Suppressor macrophage treated with lipopolysaccharide for 4 hours (primary cell): ENCODE measurements at regions not wholly inside any gene's neighbourhood (a gene's known extent, or its start where the extent isn't known, plus 50 kb on each side); places are given as distances from the start of the nearest gene placed in this dataset.
"Not testable (repeated sequence)": the region's sequence is repeated elsewhere in the genome, so short reads cannot be mapped to it uniquely, and the experiment has no call there.

Experiments used
- DNase-seq: peaks from one replicate; pipeline ENCODE4 v3.0.0-alpha.2; 2020

- not testable (repeated sequence) for DNase-seq
These were observed 4454.9 kb upstream of the TPTE start for GRCh38 chr21:6066320-6066985.

GRCh38 chr21:6068098-6068831 lies 4453.1 kb upstream of the TPTE start:
- DNase-seq: not testable (repeated sequence)

- not testable (repeated sequence) for DNase-seq
These were observed 4451.2 kb upstream of the TPTE start for GRCh38 chr21:6070213-6070612.

- not testable (repeated sequence) for DNase-seq
These were observed 4448.7 kb upstream of the TPTE start for GRCh38 chr21:6072691-6073090.

- DNase-seq: not testable (repeated sequence)
These were observed 4447.2 kb upstream of the TPTE start for GRCh38 chr21:6073993-6074705.

DNA sequence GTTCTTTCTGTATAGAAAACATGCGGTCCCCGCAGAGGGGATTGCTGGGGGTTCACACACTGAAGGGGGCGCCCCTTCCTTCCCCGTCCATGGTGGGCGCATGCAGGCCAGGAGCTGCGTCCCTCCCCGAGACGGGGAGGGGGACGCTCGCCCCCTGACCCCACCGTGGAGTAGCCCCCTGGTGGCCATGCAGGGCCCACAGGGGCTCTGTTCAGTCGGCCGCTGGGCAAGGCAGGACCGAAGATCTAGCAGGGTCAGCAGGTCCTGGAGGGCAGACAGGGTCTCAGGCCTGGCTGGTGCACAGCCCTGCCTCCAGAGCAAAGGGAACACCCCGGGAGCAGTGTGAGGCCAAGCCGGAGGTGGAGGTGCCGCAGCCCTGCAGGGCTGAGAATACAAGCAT lies 4446.4 kb upstream of the TPTE start:
- DNase-seq: not testable (repeated sequence)

- not testable (repeated sequence) for DNase-seq
These were observed 4445.7 kb upstream of the TPTE start for GRCh38 chr21:6075627-6076208.

- DNase-seq: not testable (repeated sequence)
These were observed 4444.0 kb upstream of the TPTE start for GRCh38 chr21:6077358-6077757.

DNA sequence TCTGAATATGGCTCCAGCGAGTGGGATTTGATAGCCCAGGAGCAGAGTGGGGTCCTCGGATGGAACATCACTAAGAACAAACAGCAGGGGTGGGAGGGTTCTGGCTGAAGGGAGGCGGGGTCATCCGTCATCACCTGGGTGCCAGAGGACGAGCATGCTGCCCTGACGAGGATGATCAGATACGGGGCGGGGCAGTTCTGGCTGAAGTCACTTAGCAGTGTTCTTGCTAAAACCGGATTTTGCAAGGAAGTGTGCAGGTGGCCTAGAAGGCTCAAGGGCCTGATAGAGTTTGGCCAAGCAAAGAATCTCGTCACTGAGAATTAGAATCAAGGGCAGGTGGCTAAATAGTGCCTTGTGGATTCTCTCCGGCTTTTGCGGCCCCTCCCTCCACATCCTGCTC lies 4442.5 kb upstream of the TPTE start:
- DNase-seq: not testable (repeated sequence)

- DNase-seq: not testable (repeated sequence)
These were observed 4440.3 kb upstream of the TPTE start for GRCh38 chr21:6080941-6081655.

GRCh38 chr21:6082166-6082565 lies 4439.2 kb upstream of the TPTE start:
- not testable (repeated sequence) for DNase-seq

GRCh38 chr21:6083574-6084120 lies 4437.7 kb upstream of the TPTE start:
- DNase-seq: not testable (repeated sequence)

- not testable (repeated sequence) for DNase-seq
These were observed 4435.3 kb upstream of the TPTE start for GRCh38 chr21:6086038-6086437.

DNA sequence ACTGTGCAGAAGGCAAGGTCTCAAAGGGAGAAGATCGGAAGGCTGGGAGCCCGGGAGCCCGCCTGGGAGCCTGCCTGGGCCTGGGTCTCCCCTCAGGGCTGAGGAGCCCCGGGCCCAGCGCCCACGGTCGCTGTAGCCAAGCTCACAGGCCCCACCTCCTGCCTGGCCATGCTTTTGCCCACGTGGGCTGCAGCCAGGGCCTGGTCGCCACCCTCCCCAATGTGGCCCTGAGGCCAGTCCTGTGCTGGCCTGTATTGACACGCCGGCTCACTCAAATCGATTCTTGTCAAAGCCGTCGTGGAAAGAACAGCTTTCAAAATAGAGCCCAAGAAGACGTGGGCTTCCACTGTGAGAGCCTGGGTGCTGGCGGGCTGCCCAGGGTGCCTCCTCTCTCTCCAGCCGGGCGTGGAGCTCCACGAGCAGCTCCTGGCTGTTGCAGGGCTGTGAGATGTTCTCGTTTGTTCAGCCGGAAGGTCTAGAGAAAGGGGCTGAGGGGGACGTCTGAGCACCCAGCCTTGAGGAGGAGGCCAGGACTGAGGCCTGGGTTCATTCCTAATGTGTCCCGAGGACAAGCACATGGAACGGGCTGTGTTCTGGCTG lies 4433.7 kb upstream of the TPTE start:
- not testable (repeated sequence) for DNase-seq

- not testable (repeated sequence) for DNase-seq
These were observed 4431.0 kb upstream of the TPTE start for GRCh38 chr21:6090286-6090908.

GRCh38 chr21:6091335-6092027 lies 4429.9 kb upstream of the TPTE start:
- not testable (repeated sequence) for DNase-seq

- DNase-seq: not testable (repeated sequence)
These were observed 4429.0 kb upstream of the TPTE start for GRCh38 chr21:6092401-6092800.

- DNase-seq: not testable (repeated sequence)
These were observed 4428.0 kb upstream of the TPTE start for GRCh38 chr21:6093419-6093818.

GRCh38 chr21:6093870-6094269 lies 4427.5 kb upstream of the TPTE start:
- not testable (repeated sequence) for DNase-seq

- DNase-seq: not testable (repeated sequence)
These were observed 4426.1 kb upstream of the TPTE start for GRCh38 chr21:6095304-6095703.
